Lower lobe of right lung (tissue), 2 donors: ENCODE measurements at regions not wholly inside any gene's neighbourhood (a gene's known extent, or its start where the extent isn't known, plus 50 kb on each side); places are given as distances from the start of the nearest gene placed in this dataset.

Experiments used
- ATAC-seq, 2 donors: fragments of 200-7000 bp; cut with Tn5 transposase; one replicate each; pipeline ENCODE4 v1.9.1; 2020 to 2022; ENCODE audit warnings: mild to moderate bottlenecking in 2 of 2, moderate library complexity in 2 of 2
- DNase-seq: peaks from one replicate; pipeline ENCODE4 v3.0.0-alpha.2; 2020
- H3K27ac ChIP-seq: fragments of 200-600 bp; one replicate; pipeline ENCODE4 v1.8.0; 2022
- H3K27me3 ChIP-seq: fragments of 200-600 bp; one replicate; pipeline ENCODE4 v1.8.0; 2022; ENCODE audit warnings: low read depth
- H3K36me3 ChIP-seq: fragments of 200-600 bp; one replicate; pipeline ENCODE4 v1.8.0; 2022; ENCODE audit warnings: mild to moderate bottlenecking
- H3K4me1 ChIP-seq: fragments of 200-600 bp; one replicate; pipeline ENCODE4 v1.8.0; 2022
- H3K4me3 ChIP-seq: fragments of 200-600 bp; one replicate; pipeline ENCODE4 v1.8.0; 2022; ENCODE audit warnings: mild to moderate bottlenecking
- H3K9me3 ChIP-seq: fragments of 200-600 bp; one replicate; pipeline ENCODE4 v1.8.0; 2022
- CTCF ChIP-seq: fragments of 200-600 bp; IDR thresholded peaks from one replicate; pipeline ENCODE4 v1.8.0; 2022; ENCODE audit warnings: antibody characterized with exemption, mild to moderate bottlenecking
- intact Hi-C: fragments of 100-400 bp; cut with DNase I; formaldehyde crosslinking; loops from one replicate; pipeline ENCODE4 v1.11.0; 2022
- donor health status: DM: no; HTN: yes; CAD: no; lungs with severe emphysema.

- Histone ChIP-seq H3K27me3 (no peaks in the 10 kb centered on the region), H3K9me3 (no peaks in the 10 kb centered on the region), H3K4me3 (no peak overlapping the region), H3K36me3 (no peaks in the 10 kb centered on the region), H3K4me1 (no peaks in the 10 kb centered on the region), H3K27ac (no peak overlapping the region)
- no peak for ATAC-seq
- intact Hi-C loops = no loop called here
- no peak for DNase-seq
- TF ChIP-seq CTCF = no peak
Measured at GRCh38 chr6:3549314-3549940, 92.6 kb upstream of the SLC22A23 start.

GRCh38 chr6:3546121-3546520 lies 89.3 kb upstream of the SLC22A23 start:
- no peak for DNase-seq

GRCh38 chr6:3545156-3545555 lies 88.3 kb upstream of the SLC22A23 start:
- DNase-seq = no peak
- intact Hi-C loops = no loop called here
- no peaks in the 10 kb centered on the region for H3K36me3 ChIP-seq
- no peak for TF ChIP-seq CTCF
- H3K9me3 ChIP-seq = no peaks in the 10 kb centered on the region
- no peak for ATAC-seq
- H3K27me3 ChIP-seq = no peaks in the 10 kb centered on the region
- no peak overlapping the region for H3K4me3 ChIP-seq
- no peak overlapping the region for H3K27ac ChIP-seq
- no peaks in the 10 kb centered on the region for H3K4me1 ChIP-seq

More at GRCh38 chr6:3546121-3546520, 89.3 kb upstream of the SLC22A23 start:
- H3K36me3 ChIP-seq = no peaks in the 10 kb centered on the region
- no peak for ATAC-seq
- no peak overlapping the region for H3K27ac ChIP-seq
- no peaks in the 10 kb centered on the region for H3K9me3 ChIP-seq
- intact Hi-C loops = no loop called here
- no peaks in the 10 kb centered on the region for H3K27me3 ChIP-seq
- H3K4me1 ChIP-seq = no peaks in the 10 kb centered on the region
- no peak for TF ChIP-seq CTCF
- no peak overlapping the region for H3K4me3 ChIP-seq

- Histone ChIP-seq H3K9me3 (no peaks in the 10 kb centered on the region), H3K27me3 (no peaks in the 10 kb centered on the region), H3K4me3 (no peak overlapping the region), H3K36me3 (no peaks in the 10 kb centered on the region), H3K27ac (no peak overlapping the region), H3K4me1 (no peaks in the 10 kb centered on the region)
- intact Hi-C loops = no loop called here
- TF ChIP-seq CTCF = no peak
- ATAC-seq = peak in 1 of 2 donors; percentile 23
- DNase-seq = no peak
Measured at GRCh38 chr6:3542032-3542640, 85.3 kb upstream of the SLC22A23 start.

GRCh38 chr6:3541006-3541585 lies 84.2 kb upstream of the SLC22A23 start:
- TF ChIP-seq CTCF = no peak
- DNase-seq (no peak), ATAC-seq (no peak)
- Histone ChIP-seq H3K4me3 (no peak overlapping the region), H3K36me3 (no peaks in the 10 kb centered on the region), H3K27ac (no peak overlapping the region), H3K4me1 (no peaks in the 10 kb centered on the region), H3K9me3 (no peaks in the 10 kb centered on the region), H3K27me3 (peaks cover 2% of the 10 kb centered on the region)
- intact Hi-C loops = no loop called here
